Right lobe of liver (tissue), 6 donors: ENCODE measurements at regions not wholly inside any gene's neighbourhood (a gene's known extent, or its start where the extent isn't known, plus 50 kb on each side); places are given as distances from the start of the nearest gene placed in this dataset.

Experiments
- ATAC-seq, 4 donors: fragments of 200-7000 bp; cut with Tn5 transposase; one replicate each; pipeline ENCODE4 v1.9.1; 2020; ENCODE audit warnings: mild to moderate bottlenecking in 4 of 4, moderate library complexity in 4 of 4
- DNase-seq, 3 donors: peaks; one replicate each; pipeline ENCODE4 v3.0.0-alpha.2; 2020
- H3K27ac ChIP-seq, 3 donors: fragments of 200-600 bp; one replicate each; pipeline ENCODE4 v1.8.0; 2022
- H3K27me3 ChIP-seq, 2 donors: fragments of 200-600 bp; one replicate each; pipeline ENCODE4 v1.8.0; 2022
- H3K36me3 ChIP-seq, 4 donors: fragments of 200-600 bp; sonication (generic) in 1 of 4; one replicate each; pipeline versions ENCODE4 v1.5.1 to v1.8.0; 2017 to 2022; ENCODE audit warnings: control low read depth in 1 of 4
- H3K4me1 ChIP-seq, 4 donors: fragments of 200-600 bp; sonication (generic) in 1 of 4; one replicate each; pipeline versions ENCODE4 v1.5.1 to v1.8.0; 2017 to 2022; ENCODE audit warnings: control low read depth in 1 of 4
- H3K4me3 ChIP-seq, 3 donors: fragments of 200-600 bp; one replicate each; pipeline ENCODE4 v1.8.0; 2022
- H3K9me3 ChIP-seq, 4 donors: fragments of 200-600 bp; sonication (generic) in 1 of 4; one replicate each; pipeline versions ENCODE4 v1.5.1 to v1.8.0; 2017 to 2022; ENCODE audit warnings: control low read depth in 1 of 4
- CTCF ChIP-seq, 4 donors: fragments of 200-600 bp in 3 of 4; fragments of 450-650 bp in 1 of 4; IDR thresholded peaks; one replicate each; pipeline versions ENCODE4 v1.5.1 to v1.8.0; 2016 to 2022; ENCODE audit warnings: antibody characterized with exemption in 4 of 4, mild to moderate bottlenecking in 2 of 4
- POLR2A ChIP-seq: fragments of 450-650 bp; IDR thresholded peaks from one replicate; pipeline ENCODE4 v1.6.1; 2017; ENCODE audit warnings: antibody characterized with exemption, mild to moderate bottlenecking
- WGBS: methylation state at CpG from one replicate; pipeline ENCODE4 v1.1.6; 2018; ENCODE audit warnings: low coverage, low lambda C conversion rate; ENCODE audit not compliant: insufficient coverage; ENCODE audit errors: missing lambda C conversion rate; 5-methylcytosine and 5-hydroxymethylcytosine counted together
- intact Hi-C, 2 donors: fragments of 100-400 bp; cut with DNase I; formaldehyde crosslinking; loops; one replicate each; pipeline versions ENCODE4 v1.11.2 to v1.14.1; 2022
- donor health status: DM: no; HTN: yes; CAD: no.
- donor health status: DM: no; HTN: no; CAD: no.
- donor health status: DM: no; HTN: no; CAD: no.
- donor health status: DM: no; HTN: yes; CAD: no.
- donor health status: DM: no; HTN: yes; CAD: no.

- H3K4me1 ChIP-seq: no peaks in the 10 kb centered on the region
- no peak for TF ChIP-seq CTCF (IDR thresholded peaks at IDR 0.05)
- TF ChIP-seq POLR2A: no peak
- H3K27ac ChIP-seq: no peak overlapping the region
- H3K36me3 ChIP-seq: no peaks in the 10 kb centered on the region
- intact Hi-C loops: no loop called here
- H3K9me3 ChIP-seq: no peaks in the 10 kb centered on the region
- WGBS: 67% methylated on average over 1 of the region's 3 CpGs
- H3K4me3 ChIP-seq: no peak overlapping the region
- no peaks in the 10 kb centered on the region for H3K27me3 ChIP-seq
- no peak for ATAC-seq
- no peak for DNase-seq
Observed at GRCh38 chr12:67926063-67926462, 63.2 kb upstream of the IFNG-AS1 start.

DNA sequence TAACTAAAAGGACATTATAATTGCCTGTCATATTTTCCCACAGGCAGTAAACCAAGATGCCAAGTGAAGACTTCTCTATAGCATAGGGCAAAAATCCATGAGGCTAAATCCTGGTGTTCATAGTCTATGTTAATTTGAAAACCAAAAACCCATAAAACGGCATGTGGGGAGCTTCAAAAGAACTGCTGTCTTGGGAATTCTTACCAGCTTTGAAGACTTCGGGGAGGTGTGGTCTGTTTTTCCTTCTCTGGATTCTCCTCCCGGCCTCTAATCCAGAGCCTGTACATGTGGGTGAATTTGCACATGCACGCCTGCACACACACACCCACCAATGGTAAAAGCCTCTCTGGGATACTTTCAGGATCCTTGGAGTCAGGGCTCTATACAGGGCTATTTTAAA is 61.9 kb upstream of the IFNG-AS1 start:
- DNase-seq: no peak
- H3K4me3 ChIP-seq: no peak overlapping the region
- no peak overlapping the region for H3K27ac ChIP-seq
- intact Hi-C loops: no loop called here
- TF ChIP-seq POLR2A (no peak), CTCF (IDR thresholded peaks at IDR 0.05) (no peak)
- no peaks in the 10 kb centered on the region for H3K36me3 ChIP-seq
- H3K4me1 ChIP-seq: no peaks in the 10 kb centered on the region
- no peak for ATAC-seq
- 79% methylated on average over 3 of the region's 4 CpGs for WGBS
- no peaks in the 10 kb centered on the region for H3K9me3 ChIP-seq
- no peaks in the 10 kb centered on the region for H3K27me3 ChIP-seq

DNA sequence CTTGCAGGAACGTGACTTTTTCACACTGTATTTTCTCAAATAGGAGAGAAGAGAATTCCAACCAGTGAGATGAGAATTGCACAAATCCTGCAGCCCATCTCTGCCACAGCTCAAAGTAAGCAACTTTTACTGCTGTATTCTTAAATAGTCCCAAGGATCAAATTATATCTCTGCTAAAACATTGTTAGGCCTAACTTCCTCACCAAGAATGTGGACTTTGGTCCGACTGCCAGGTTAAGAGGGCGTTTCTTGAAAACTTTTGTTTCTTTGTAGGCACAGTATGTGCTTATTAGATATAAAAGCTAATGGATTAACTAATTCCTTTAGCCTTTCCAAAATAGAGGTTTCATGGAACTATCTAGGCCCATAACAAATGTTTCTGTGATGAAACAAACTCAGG is 61.4 kb upstream of the IFNG-AS1 start:
- DNase-seq (no peak), ATAC-seq (no peak)
- H3K27me3 ChIP-seq: no peaks in the 10 kb centered on the region
- H3K27ac ChIP-seq: no peak overlapping the region
- no peaks in the 10 kb centered on the region for H3K36me3 ChIP-seq
- TF ChIP-seq CTCF (IDR thresholded peaks at IDR 0.05): no peak
- no peak for TF ChIP-seq POLR2A
- H3K4me3 ChIP-seq: no peak overlapping the region
- WGBS: 77% methylated on average over 3 of the region's 3 CpGs
- intact Hi-C loops: no loop called here
- H3K9me3 ChIP-seq: no peaks in the 10 kb centered on the region
- no peaks in the 10 kb centered on the region for H3K4me1 ChIP-seq

DNA sequence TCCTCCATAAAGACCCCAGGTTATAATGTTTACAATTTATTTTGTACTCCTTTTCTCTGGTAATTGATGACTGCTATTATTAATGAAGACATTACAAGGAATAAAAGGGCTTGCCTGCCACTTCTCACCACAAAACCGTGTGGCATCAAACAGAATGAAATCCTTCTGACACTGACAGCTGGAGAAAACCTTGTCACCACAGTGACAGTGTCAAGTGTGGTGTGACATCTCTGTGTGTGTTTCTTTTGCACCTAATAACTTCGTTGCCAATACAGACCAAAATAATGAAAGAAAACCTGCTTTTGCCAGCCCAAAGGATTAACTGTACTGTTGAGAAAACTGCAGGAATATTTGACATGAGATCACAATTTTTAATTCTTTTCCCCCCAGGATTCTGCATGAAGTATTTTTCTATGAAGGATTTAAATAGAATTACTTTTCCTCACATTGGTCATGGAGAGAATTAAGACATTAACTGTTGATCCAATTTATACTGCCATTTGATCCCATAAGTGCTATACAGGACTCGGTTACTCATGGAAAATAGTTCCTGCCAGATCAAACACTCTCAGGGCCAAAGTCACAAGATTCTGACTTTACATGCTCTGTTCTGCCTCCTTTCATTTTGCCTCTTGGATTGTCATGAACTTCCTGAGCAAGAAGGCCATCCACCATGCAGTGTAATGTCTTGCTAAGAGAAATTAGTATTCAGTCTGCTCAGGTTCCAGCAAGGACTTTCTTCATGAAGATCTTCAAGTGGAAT is 60.4 kb upstream of the IFNG-AS1 start:
- 30% methylated on average over 3 of the region's 3 CpGs for WGBS
- TF ChIP-seq POLR2A (no peak), CTCF (IDR thresholded peaks at IDR 0.05) (no peak)
- Histone ChIP-seq H3K27ac (no peak overlapping the region), H3K9me3 (no peaks in the 10 kb centered on the region), H3K4me1 (no peaks in the 10 kb centered on the region), H3K36me3 (no peaks in the 10 kb centered on the region), H3K27me3 (no peaks in the 10 kb centered on the region), H3K4me3 (no peak overlapping the region)
- ATAC-seq (no peak), DNase-seq (no peak)
- intact Hi-C loops: no loop called here
